Ovary (tissue), 3 donors: ENCODE measurements at regions not wholly inside any gene's neighbourhood (a gene's known extent, or its start where the extent isn't known, plus 50 kb on each side); places are given as distances from the start of the nearest gene placed in this dataset.
"Not testable (repeated sequence)": the region's sequence is repeated elsewhere in the genome, so short reads cannot be mapped to it uniquely, and the experiment has no call there.

Source experiments
- EP300 ChIP-seq: sonication (generic); formaldehyde crosslinking; IDR thresholded peaks from one replicate; pipeline ENCODE4 v1.6.1; 2017; ENCODE audit warnings: antibody characterized with exemption
- POLR2A ChIP-seq: fragments of 450-650 bp; IDR thresholded peaks from one replicate; pipeline ENCODE4 v1.6.1; 2017; ENCODE audit warnings: antibody characterized with exemption, mild to moderate bottlenecking, moderate library complexity
- TF ChIP-seq, protein P1 (sequence below), 3 donors: fragments of 450-650 bp in 2 of 3; fragments of 200-600 bp in 1 of 3; IDR thresholded peaks; one replicate each; pipeline versions ENCODE4 v1.5.1 to v1.8.0; 2016 to 2022; ENCODE audit warnings: antibody characterized with exemption in 3 of 3, mild to moderate bottlenecking in 1 of 3
- donor health status: DM: no; HTN: no; CAD: no.

DNA sequence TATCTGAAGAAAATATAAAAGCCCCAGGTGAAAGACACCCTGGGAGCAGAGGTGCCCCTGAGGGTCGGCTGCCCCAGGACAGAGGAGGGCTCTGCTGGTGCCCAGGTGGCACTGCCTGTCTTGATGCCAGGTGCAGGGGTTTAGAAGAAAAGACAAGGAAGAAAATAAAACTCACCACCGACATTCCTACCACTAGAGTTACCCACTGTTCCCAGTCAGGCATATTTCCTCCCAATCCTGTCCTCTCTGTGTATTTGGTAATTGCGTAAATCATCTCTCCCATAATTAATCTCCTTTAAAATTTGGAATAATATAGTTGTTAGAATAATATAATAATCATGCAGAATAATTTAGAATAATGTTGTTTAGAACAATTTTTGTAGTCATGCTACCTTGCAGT, 276.4 kb upstream of the PLGLB2 start:
- TF ChIP-seq, protein P1, sequence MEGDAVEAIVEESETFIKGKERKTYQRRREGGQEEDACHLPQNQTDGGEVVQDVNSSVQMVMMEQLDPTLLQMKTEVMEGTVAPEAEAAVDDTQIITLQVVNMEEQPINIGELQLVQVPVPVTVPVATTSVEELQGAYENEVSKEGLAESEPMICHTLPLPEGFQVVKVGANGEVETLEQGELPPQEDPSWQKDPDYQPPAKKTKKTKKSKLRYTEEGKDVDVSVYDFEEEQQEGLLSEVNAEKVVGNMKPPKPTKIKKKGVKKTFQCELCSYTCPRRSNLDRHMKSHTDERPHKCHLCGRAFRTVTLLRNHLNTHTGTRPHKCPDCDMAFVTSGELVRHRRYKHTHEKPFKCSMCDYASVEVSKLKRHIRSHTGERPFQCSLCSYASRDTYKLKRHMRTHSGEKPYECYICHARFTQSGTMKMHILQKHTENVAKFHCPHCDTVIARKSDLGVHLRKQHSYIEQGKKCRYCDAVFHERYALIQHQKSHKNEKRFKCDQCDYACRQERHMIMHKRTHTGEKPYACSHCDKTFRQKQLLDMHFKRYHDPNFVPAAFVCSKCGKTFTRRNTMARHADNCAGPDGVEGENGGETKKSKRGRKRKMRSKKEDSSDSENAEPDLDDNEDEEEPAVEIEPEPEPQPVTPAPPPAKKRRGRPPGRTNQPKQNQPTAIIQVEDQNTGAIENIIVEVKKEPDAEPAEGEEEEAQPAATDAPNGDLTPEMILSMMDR (IDR thresholded peaks at IDR 0.05): not testable (repeated sequence)
- not testable (repeated sequence) for TF ChIP-seq POLR2A, EP300
